GM20431 (cell line): ENCODE measurements at regions not wholly inside any gene's neighbourhood (a gene's known extent, or its start where the extent isn't known, plus 50 kb on each side); places are given as distances from the start of the nearest gene placed in this dataset.

Source experiments
- in situ Hi-C: fragments of 300-500 bp; cut with MseI, MboI; formaldehyde crosslinking; loops from one replicate; pipeline ENCODE4 v1.15.0; 2020; ENCODE audit warnings: low sequenced_read_pairs; ENCODE audit not compliant: unreplicated experiment

DNA sequence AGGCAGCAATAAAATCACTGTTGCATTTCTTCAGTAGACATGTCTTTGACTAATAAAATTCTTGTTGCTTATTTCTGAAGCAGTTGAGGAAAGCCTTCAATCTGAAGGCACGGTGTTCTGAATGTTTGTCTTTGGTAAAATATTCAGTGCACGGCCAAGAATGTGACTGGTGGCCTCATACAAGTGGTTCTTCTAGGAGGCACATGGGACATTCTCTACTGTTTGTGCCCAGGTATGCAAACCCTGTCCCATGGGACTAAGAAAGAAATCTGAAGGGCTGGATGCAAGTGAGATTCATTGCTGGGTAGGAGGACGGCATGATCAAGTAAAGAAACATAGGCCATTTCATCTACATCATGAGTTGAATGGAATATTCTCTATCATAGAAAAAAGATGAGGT is 250.6 kb upstream of the NR2F2 start:
- in situ Hi-C loops, result no loop called here

DNA sequence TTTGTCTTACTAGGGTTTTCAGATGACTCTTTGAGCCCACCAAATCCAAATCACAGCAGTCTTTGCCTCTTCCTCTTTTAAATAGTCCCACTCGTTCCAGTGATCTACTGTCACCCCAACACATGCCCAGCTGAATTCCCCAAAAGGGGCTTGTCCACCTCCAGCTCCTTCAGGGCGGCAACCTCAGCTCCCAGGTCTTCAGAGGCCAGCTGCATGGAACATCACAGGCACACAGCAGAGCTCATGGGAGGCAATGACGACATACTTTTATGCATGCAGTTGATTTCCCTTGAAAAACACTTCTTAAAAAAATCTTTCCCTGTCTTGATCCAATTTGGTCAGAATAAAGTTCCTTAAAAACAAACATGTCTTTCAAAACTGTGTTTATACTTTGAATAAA is 244.3 kb upstream of the NR2F2 start:
- in situ Hi-C loops, result no loop called here

DNA sequence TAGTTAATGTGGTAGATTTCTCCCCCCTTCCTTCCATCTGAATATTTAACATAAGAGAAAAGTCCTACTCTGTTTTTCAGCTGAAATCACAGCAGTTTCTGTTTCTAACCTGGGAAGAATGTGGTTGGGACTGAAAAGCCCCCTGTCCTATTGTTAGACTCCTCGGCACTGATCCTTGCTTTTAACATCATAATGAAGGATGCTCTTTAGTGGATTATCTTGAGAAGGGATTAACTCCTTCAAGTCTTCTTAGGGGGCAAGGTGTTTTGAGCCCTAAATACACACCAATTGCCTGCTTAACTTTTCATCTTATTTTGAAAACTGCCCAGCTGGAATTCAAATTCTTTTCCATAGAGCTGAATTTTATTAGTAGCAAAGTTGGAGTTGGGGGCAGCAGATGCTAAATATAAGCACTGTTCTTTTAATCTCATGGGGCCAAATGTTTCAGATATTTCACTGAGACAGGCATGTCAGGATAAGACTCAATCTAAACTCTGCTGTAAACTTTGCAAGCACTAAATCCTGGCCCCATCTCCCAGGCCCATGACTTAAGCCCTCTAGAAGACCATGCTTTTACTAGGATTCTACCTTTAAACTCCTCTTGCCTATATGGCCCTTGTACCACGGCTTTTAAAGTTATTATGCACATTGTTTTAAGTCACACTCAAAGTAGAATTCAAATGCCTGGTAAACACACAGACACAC is 243.2 kb upstream of the NR2F2 start:
- in situ Hi-C loops, result no loop called here

DNA sequence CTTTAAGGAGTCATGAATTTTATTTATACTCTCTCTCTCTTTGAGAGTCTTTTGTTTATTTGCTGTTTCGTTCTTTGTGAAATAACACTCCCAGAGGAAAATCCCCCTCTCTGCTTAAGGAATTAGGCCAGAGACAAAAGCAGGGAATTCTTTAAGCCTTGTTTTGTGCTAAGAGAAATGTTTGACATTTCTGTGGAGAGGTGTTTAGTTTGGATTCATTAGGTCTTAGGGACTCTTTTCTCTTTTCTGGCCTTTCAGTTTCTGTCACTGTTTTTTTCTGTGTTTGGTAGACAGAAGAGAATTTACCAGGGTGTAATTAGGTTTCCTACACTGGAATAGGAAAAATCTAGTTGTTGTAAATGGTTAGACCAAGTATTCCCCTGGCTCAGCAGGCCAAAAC is 241.8 kb upstream of the NR2F2 start:
- in situ Hi-C loops, result no loop called here

DNA sequence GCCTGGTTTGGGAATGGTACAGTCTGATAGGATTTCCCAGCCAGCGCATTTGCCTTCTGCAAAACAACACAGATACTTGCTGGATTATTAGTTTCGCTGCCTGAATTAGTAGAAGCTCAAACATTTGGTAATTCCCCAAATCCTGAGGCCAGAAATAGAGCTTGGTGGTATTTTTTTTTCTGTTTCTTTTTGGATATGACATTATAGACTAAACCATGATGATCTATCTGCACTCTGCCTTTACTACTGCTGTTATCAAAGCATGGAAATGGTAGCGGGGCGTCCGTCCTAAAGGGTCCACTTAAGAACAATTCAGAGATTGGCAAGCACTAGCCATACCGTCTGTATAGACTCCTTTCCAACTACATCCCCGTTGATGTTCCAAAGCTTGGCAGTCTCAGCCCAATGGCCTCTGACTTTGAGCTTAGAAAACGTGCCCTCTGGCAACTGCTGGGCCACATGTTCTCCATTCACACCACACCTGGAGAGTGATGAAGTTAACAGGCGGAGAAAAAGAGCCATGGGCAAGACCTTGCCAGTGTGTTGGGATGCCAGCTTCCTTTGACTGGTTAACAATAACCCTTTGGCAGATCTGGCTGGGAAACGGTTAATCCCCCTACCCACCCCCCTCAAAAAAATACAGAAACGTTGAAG is 241.0 kb upstream of the NR2F2 start:
- in situ Hi-C loops, result no loop called here

DNA sequence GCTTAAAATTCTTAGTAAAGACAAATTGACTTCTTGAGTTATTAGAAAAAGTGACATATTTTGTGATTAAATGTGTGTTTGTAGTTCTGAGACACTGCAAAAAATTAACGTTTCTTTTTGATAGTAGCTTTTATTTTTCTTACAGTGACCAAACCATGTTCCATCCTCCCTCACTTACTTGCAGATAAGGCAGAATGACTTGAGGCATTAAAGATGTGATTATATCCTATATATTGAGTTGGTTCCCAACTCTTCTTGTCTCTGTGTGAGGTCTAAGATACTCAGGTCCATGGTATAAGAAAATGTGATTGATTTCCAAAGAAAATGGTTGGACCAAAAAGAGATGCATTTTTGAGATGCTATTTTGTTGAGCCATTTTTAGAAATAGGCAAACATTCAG is 238.3 kb upstream of the NR2F2 start:
- in situ Hi-C loops, result no loop called here

DNA sequence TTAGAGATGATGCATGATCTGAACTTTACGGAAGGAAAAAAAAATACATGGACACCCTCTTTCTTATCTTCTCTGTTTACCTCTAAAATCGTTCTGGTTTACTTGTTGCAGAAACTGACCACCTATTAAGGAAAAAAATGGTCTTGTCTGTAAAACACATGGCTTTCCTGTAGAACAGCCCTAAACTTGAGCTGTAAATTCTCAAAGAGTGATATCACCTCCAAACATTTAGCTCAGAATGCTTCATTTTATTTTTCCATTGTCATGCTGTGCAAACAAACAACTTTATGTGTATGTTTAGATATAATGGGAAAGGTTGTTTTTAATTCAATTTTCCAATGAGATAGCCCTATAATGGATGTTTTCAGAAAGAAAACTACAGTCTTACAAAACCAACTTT is 237.4 kb upstream of the NR2F2 start:
- in situ Hi-C loops, result no loop called here

DNA sequence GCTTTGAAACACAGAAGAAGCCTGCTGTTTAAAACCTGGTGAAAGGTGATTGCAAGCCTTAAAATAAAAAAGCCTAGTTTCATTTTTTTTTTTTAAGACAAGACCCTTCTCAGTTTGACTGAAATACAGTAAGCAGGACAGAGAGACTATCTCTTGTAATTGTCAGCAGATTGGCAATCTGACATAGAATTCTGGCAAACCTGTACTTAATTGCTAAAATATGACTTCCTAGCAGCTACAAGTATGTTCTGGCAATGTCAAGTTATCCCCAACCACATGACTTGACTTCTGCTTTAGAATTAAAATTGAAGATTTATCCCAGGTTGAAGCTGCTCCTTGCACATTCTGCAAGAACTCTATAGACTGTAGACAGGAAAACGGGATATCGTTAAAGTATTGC is 232.8 kb upstream of the NR2F2 start:
- in situ Hi-C loops, result no loop called here

DNA sequence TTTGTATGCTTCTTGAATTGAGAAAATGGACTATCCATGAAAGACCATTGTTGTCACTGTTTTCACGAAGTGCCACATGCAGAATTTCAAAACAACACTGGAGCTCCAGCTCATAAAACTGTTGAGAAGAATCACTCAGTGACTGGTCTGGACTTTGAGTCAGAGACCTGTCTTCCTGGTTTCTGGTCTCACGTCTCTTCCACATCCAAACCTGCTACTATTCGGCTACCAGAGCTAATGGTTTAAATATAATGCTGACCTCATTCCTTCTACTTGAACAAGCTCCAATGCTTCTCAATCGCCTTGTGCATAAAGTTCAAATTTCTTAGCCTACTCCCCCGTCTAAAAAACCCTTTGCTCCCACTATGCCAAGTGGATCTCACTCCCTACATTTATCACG is 227.9 kb upstream of the NR2F2 start:
- in situ Hi-C loops, result no loop called here

DNA sequence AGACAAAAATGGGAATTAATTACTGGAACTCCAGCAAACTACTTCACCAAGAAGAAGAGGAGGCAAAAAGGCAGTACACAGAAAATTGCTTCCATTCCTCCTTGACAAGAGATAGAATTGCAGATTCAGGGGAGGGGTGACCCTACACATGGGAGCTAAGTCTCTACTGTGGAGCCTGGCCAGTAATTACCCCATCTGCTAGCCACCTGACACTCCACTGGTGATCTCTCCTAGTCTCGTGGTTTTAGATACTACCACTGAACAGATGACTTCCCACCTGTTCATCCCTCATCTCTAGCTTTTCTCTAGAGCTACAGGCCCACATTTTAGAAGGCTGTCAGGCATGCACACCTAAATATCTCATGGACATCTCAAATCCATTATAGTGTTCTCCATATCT is 224.3 kb upstream of the NR2F2 start:
- in situ Hi-C loops, result no loop called here

DNA sequence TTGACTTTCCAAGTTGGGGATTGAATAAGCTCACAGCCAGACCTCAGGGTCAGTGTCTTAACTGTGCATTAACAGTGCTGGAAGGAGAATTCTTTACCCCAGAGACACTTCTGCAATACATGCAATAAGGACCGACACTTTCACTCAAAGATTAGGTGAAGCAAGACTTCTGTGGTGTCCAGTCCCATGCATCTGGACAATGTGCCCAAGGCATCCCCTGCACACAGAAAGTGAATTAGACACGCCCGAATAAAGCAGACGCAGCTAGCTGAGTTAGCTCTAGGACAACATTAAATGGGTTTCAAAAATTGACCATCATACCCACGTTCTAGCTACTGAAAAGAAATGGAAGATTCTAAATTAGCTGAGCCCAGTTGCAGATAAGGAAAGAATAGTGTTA is 223.9 kb upstream of the NR2F2 start:
- in situ Hi-C loops, result no loop called here

DNA sequence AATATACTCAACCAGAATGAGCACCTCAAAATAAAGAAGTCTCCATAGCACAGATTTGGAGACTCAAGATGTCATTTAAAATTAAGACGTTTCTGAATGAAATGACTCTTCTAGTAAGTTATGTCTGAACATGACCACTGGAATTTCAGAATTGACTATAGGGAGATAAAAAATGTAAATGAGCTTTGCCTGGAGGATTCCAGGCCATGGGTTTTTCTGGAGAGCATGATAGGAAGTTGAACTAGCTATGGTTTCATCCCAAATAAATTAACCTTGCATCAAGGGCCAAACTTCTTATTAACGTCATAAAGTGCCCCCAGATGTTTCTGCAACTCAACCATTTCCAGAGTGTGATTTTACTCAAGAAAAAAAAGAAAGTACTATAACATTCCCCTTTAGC is 222.6 kb upstream of the NR2F2 start:
- in situ Hi-C loops, result no loop called here

DNA sequence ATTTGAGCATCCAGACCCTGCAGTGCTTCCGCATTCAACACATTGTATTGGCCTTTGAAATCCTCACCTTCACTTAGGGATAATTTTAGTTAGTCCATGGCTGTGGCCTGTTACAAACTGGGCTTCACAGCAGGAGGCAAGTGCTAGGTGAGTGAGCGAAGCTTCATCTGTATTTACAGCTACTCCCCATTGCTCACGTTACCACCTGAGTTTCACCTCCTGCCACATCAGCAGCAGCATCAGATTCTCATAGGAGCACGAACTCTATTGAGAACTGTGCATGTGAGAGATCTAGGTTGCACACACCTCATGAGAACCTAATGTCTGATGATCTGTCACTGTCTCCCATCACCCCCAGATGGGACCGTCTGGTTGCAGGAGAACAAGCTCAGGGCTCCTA is 222.1 kb upstream of the NR2F2 start:
- in situ Hi-C loops, result no loop called here

DNA sequence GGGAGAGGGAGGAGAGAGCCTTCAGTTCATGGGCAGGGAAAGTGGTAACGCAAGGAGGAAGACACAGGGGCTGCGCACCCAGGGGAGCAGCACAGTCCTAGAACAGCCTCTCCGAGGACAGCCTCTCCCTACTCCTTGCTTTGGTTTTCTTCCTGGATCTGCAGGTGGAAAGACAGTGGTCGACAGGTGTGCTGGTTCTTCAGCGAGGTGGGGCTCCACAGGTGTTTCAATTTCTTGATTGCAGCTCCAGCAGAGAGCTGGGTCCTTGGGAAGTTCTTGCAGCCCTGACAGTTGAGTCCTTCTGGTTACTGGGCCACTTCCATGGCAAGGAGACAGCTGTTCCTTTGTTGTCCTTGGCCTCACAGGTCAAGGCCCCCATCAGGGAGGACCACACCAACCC is 220.7 kb upstream of the NR2F2 start:
- in situ Hi-C loops, result no loop called here

DNA sequence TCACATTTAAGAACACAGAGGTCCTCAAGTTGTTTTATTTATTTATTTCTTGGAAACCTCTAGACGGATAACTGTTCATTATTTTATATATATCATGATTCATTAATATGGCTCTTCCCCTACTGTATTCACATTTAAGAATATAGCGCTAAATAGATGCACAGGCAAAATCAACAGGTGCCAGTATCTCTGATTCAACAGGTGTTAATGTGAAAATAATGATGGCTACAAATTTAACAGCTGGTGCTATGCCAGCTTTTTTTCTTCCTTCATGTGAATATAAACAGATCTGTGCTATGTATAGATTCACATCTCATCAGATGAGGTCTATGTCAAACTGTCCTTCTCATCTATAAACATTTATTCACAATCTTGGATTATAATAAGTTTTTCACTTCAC is 218.5 kb upstream of the NR2F2 start:
- in situ Hi-C loops, result no loop called here

DNA sequence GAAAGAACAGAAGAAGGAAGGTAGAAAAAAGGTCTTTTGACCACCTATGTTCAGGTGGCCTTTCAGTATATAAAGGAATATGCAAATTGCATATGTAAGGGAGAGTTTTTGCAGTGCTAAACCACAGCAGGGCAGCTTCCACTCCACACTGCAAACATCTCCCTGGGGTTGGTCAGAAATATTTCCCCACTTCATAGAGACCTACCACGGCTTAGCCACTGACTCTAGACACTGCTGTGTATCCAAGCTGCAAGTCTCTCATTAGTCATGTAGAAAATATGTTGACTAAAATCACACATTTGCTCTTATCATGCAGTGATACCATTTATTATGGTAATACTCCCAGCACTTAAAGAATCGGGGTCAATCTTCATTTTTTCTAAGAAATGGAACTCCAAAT is 214.9 kb upstream of the NR2F2 start:
- in situ Hi-C loops, result no loop called here

DNA sequence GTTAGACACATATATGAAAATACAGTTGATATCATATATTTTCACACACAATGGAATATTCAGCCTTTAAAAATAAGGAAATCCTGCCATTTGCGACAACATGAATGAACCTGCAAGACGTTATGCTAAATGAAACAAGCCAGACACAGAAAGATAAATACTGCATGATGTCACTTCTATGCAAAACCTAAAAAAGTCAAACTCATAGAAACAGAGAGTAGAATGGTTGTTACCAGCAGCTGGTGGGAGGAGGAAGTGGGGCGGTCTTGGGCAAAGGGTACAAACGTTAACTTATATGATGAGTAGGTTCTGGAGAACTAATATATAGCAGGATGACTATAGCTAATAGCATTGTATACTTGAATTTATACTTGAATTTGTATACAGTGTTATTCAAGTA is 213.2 kb upstream of the NR2F2 start:
- in situ Hi-C loops, result no loop called here

DNA sequence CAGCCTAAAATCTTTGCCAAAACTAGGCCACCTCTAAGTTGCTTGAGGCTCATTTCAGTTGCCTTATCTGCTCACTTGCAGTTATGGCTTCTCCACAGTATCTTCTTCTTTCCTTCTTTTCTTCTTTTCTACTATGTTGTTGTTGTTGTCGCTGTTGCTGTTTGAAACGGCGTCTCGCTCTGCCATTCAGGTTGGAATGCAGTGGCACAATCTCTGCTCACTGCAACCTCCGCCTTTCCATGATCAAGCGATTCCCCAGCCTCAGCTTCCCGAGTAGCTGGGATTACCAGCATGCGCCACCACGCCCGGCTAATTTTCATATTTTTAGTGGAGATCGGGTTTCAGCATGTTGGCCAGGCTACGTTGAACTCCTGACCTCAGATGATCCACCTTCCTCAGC is 210.8 kb upstream of the NR2F2 start:
- in situ Hi-C loops, result no loop called here

DNA sequence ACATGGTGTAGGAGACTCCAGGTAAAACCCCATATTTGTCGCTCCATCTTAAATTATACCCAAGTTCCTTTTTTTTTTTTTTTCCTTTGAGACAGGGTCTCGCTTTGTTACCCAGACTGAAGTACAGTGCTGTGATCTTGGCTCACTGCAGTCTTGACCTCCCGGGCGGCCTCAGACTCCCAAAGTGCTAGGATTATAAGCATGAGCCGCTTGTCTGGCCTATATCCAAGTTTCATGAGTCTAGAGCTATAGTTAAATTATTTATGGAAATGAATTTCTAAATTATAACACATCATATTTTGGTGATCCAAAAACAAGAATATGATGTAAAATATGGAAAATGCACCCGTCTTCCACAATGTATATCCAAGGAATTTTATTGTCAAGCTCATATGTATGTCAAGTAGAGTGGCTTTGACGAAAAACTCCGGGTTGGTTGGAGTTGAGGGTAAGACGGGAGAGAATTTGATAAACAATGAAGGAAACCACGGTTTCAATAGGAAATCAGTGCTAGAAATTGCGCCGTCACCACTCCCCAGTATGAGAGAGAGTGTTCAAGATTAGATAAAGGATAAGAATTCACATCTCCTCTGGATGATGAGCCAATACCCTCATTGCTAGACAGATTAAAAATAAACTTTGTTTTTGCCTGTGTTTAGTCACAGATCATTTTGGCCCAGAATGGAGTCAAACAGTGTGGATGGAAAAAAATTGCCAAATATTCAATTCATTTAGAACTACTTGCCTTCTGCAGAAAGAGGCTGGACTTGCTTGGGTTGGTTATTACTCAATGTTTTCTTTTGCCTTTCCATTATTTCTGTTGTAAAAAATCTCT is 209.2 kb upstream of the NR2F2 start:
- in situ Hi-C loops, result no loop called here

DNA sequence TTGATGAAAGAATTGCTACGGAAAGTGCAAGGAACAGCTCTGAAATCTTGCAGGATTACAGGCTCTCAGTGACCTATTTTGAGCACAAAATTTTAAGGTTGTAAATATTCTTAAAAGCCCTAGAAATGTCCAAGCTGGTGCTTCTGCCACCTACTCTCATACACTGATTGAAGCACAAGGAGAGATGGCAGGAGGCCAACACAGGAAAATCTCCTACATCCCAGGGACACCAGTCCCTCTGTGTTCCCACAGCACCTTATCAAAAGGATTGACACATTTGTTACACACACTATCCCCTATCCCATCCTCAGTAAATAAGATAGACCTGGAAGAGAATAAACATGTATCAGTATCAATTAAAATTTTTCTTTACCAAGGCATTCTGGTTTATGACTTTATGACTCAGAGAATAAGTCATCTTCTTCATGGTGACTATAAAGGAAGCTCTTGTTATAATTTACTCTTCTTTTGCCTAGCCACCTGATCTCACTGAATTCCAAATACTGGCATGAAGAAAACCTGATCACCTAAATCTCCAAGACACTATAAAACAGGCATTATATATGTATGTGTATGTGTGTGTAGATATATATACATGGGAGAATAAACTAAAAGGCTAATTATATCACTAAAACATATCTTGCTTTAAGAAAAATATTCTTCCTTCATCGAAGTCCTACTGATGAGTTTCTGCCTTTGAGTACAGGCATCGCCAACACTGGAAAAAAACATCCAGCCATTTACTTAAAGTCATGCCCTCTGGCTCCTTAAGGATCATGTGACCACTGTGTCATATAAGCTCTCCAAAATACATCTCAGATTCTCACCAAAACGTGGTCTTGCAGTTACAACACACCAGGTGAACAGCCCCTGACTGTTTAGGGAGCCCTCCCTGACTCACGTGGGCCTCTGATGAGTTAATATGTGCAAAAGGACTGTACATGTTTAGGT is 208.1 kb upstream of the NR2F2 start:
- in situ Hi-C loops, result no loop called here
